ENCODE measurements at regions not wholly inside any gene's neighbourhood (a gene's known extent, or its start where the extent isn't known, plus 50 kb on each side); places are given as distances from the start of the nearest gene placed in this dataset.

- Histone ChIP-seq H3K27ac (no peak overlapping the region), H3K4me1 (no peaks in the 10 kb centered on the region), H3K27me3 (no peaks in the 10 kb centered on the region), H3K36me3 (no peaks in the 10 kb centered on the region), H3K9me3 (peaks cover 0 to 9% (median 0%) of the 10 kb centered on the region in 3 donors), H3K4me3 (no peak overlapping the region)
- TF ChIP-seq POLR2AphosphoS5 (IDR thresholded peaks at IDR 0.05), result no peak
- TF ChIP-seq, protein P1, sequence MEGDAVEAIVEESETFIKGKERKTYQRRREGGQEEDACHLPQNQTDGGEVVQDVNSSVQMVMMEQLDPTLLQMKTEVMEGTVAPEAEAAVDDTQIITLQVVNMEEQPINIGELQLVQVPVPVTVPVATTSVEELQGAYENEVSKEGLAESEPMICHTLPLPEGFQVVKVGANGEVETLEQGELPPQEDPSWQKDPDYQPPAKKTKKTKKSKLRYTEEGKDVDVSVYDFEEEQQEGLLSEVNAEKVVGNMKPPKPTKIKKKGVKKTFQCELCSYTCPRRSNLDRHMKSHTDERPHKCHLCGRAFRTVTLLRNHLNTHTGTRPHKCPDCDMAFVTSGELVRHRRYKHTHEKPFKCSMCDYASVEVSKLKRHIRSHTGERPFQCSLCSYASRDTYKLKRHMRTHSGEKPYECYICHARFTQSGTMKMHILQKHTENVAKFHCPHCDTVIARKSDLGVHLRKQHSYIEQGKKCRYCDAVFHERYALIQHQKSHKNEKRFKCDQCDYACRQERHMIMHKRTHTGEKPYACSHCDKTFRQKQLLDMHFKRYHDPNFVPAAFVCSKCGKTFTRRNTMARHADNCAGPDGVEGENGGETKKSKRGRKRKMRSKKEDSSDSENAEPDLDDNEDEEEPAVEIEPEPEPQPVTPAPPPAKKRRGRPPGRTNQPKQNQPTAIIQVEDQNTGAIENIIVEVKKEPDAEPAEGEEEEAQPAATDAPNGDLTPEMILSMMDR (IDR thresholded peaks at IDR 0.05), result no peak
- no peak for TF ChIP-seq POLR2A (IDR thresholded peaks at IDR 0.05)
- TF ChIP-seq EP300 (IDR thresholded peaks at IDR 0.05), result no peak
- 31 to 38% methylated on average over 3 of the region's 3 CpGs for WGBS, 2 donors (ENCODE audit: low coverage in 1 of 2)
- ATAC-seq, result no peak
Observed at GRCh38 chr4:45399116-45399515, 672.8 kb upstream of the GNPDA2 start.

GRCh38 chr4:45385306-45385705 lies 659.0 kb upstream of the GNPDA2 start:
- no peaks in the 10 kb centered on the region for H3K9me3 ChIP-seq
- no peak overlapping the region for H3K4me3 ChIP-seq
- no peaks in the 10 kb centered on the region for H3K36me3 ChIP-seq
- no peaks in the 10 kb centered on the region for H3K27me3 ChIP-seq
- no peak overlapping the region for H3K27ac ChIP-seq
- ATAC-seq, result no peak
- no peak for TF ChIP-seq POLR2AphosphoS5 (IDR thresholded peaks at IDR 0.05)
- TF ChIP-seq, protein P1 (IDR thresholded peaks at IDR 0.05), result no peak
- TF ChIP-seq EP300 (IDR thresholded peaks at IDR 0.05), result no peak
- H3K4me1 ChIP-seq, result no peaks in the 10 kb centered on the region

DNA sequence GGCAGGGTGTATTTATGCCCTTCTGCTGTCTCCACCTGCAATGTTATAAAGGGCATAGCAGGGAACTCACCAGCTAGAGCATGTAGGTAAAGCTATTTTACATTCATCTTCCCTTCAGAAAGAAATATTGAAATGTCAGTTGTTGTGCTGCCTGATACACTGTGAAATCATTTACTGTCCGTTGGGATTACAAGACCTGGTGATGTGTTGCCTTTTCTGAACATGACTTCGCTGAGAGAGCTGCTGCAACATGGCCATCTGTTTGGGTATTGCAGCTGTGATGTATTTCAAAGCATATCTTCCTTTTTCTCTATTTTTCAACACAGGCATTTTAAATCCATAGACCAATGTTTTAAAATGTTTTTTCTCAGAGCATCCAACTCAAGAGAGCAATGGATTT lies 644.1 kb upstream of the GNPDA2 start:
- Histone ChIP-seq H3K9me3 (no peaks in the 10 kb centered on the region), H3K27me3 (no peaks in the 10 kb centered on the region), H3K27ac (no peak overlapping the region), H3K36me3 (no peaks in the 10 kb centered on the region), H3K4me3 (no peak overlapping the region), H3K4me1 (no peaks in the 10 kb centered on the region)
- no peak for ATAC-seq
- TF ChIP-seq, protein P1 (IDR thresholded peaks at IDR 0.05), result no peak
- no peak for TF ChIP-seq POLR2AphosphoS5 (IDR thresholded peaks at IDR 0.05)
- TF ChIP-seq EP300 (IDR thresholded peaks at IDR 0.05), result no peak
- no peak for TF ChIP-seq POLR2A (IDR thresholded peaks at IDR 0.05)
- 73 to 89% methylated on average over 2 of the region's 2 CpGs for WGBS, 2 donors (ENCODE audit: low coverage in 1 of 2)

DNA sequence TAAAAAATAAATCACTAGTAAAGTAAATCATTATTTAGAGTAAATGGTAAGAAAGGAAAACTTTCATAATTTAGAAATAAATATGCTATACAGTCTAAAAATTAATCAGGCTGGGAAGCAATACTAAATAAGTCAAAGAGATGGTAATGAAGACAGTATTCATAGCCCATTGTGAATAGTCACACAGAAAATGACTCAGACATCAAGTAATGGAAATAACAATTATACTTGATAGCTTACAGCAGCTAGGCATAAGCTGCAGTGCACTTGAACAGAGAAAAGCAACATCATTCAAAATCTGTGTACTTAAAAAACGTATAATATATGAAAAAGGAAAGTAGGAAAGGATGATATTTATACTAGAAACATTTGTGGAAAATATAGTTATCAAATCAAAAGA lies 642.5 kb upstream of the GNPDA2 start:
- no peak for ATAC-seq
- Histone ChIP-seq H3K9me3 (no peaks in the 10 kb centered on the region), H3K27me3 (no peaks in the 10 kb centered on the region), H3K27ac (no peak overlapping the region), H3K4me1 (no peaks in the 10 kb centered on the region), H3K36me3 (no peaks in the 10 kb centered on the region), H3K4me3 (no peak overlapping the region)
- WGBS, 2 donors (ENCODE audit: low coverage in 1 of 2), result 17 to 35% methylated on average over 1 of the region's 1 CpG
- TF ChIP-seq EP300 (IDR thresholded peaks at IDR 0.05) (no peak), POLR2AphosphoS5 (IDR thresholded peaks at IDR 0.05) (no peak), POLR2A (IDR thresholded peaks at IDR 0.05) (no peak)
- TF ChIP-seq, protein P1 (IDR thresholded peaks at IDR 0.05), result no peak

DNA sequence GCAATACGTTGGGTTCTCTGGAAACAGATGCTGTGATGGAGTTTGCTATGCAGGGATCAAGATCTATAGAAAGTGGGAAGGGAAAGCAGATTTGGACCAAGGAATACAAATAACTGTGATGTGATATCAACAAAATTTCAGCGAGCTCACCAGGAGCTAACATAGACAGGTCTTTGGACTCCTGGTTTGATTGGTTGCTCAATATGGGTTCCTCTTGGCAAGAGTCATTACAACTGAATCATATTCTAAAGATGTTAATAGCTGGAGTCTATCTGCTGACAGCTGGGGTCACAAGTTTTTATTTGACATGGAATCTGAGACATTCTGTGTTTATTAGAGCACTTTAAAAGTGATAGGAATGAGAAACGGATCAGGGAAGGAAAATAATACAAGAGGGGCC lies 637.6 kb upstream of the GNPDA2 start:
- TF ChIP-seq EP300 (IDR thresholded peaks at IDR 0.05) (no peak), POLR2A (IDR thresholded peaks at IDR 0.05) (no peak), POLR2AphosphoS5 (IDR thresholded peaks at IDR 0.05) (no peak)
- TF ChIP-seq, protein P1 (IDR thresholded peaks at IDR 0.05), result no peak
- no peaks in the 10 kb centered on the region for H3K36me3 ChIP-seq
- H3K4me1 ChIP-seq, result no peaks in the 10 kb centered on the region
- no peak for ATAC-seq
- H3K4me3 ChIP-seq, result no peak overlapping the region
- H3K27ac ChIP-seq, result no peak overlapping the region
- no peaks in the 10 kb centered on the region for H3K27me3 ChIP-seq
- 53 to 68% methylated on average over 3 of the region's 3 CpGs for WGBS, 2 donors (ENCODE audit: low coverage in 1 of 2)
- peaks cover 0 to 8% (median 0%) of the 10 kb centered on the region in 3 donors for H3K9me3 ChIP-seq
